GM19438 (cell line): ENCODE measurements at regions not wholly inside any gene's neighbourhood (a gene's known extent, or its start where the extent isn't known, plus 50 kb on each side); places are given as distances from the start of the nearest gene placed in this dataset.
"Not testable (repeated sequence)": the region's sequence is repeated elsewhere in the genome, so short reads cannot be mapped to it uniquely, and the experiment has no call there.

Experiments used
- ATAC-seq: cut with Tn5 transposase; IDR thresholded peaks from one replicate; pipeline ENCODE4 v1.9.1; 2021; ENCODE audit warnings: low read depth; ENCODE audit not compliant: unreplicated experiment

GRCh38 chr2:131733530-131733929 lies 205.8 kb downstream of the CCDC74A start:
- ATAC-seq, result not testable (repeated sequence)

- peak; percentile 92 for ATAC-seq
Measured at GRCh38 chr2:131736406-131736805, 208.7 kb downstream of the CCDC74A start.

- ATAC-seq, result not testable (repeated sequence)
Measured at GRCh38 chr2:131738533-131738932, 210.8 kb downstream of the CCDC74A start.

GRCh38 chr2:131738996-131739434 lies 211.3 kb downstream of the CCDC74A start:
- not testable (repeated sequence) for ATAC-seq

- ATAC-seq, result no peak
Measured at GRCh38 chr2:131753640-131754561, 226.2 kb downstream of the CCDC74A start.

GRCh38 chr2:131754929-131755720 lies 227.4 kb downstream of the CCDC74A start:
- ATAC-seq, result no peak

- ATAC-seq, result no peak
Measured at GRCh38 chr2:131756141-131756907, 228.6 kb downstream of the CCDC74A start.

GRCh38 chr2:131758941-131759340 lies 231.3 kb downstream of the CCDC74A start:
- not testable (repeated sequence) for ATAC-seq

- not testable (repeated sequence) for ATAC-seq
Measured at GRCh38 chr2:131774955-131775555, 247.4 kb downstream of the CCDC74A start.

- not testable (repeated sequence) for ATAC-seq
Measured at GRCh38 chr2:131775903-131776506, 248.3 kb downstream of the CCDC74A start.

- not testable (repeated sequence) for ATAC-seq
Measured at GRCh38 chr2:131780446-131780845, 252.8 kb downstream of the CCDC74A start.

GRCh38 chr2:131801210-131801744 lies 273.6 kb downstream of the CCDC74A start:
- ATAC-seq, result no peak

- ATAC-seq, result peak; percentile 97
Measured at GRCh38 chr2:131801745-131802350, 274.2 kb downstream of the CCDC74A start.

GRCh38 chr2:131802351-131802836 lies 274.7 kb downstream of the CCDC74A start:
- ATAC-seq, result not testable (repeated sequence)

GRCh38 chr2:131803237-131803636 lies 275.5 kb downstream of the CCDC74A start:
- ATAC-seq, result not testable (repeated sequence)

- ATAC-seq, result not testable (repeated sequence)
Measured at GRCh38 chr2:131812605-131813004, 284.9 kb downstream of the CCDC74A start.

GRCh38 chr2:131813378-131813777 lies 285.7 kb downstream of the CCDC74A start:
- ATAC-seq, result not testable (repeated sequence)

GRCh38 chr2:131818267-131818973 lies 290.7 kb downstream of the CCDC74A start:
- ATAC-seq, result not testable (repeated sequence)
